ENCODE measurements at regions not wholly inside any gene's neighbourhood (a gene's known extent, or its start where the extent isn't known, plus 50 kb on each side); places are given as distances from the start of the nearest gene placed in this dataset.

DNA sequence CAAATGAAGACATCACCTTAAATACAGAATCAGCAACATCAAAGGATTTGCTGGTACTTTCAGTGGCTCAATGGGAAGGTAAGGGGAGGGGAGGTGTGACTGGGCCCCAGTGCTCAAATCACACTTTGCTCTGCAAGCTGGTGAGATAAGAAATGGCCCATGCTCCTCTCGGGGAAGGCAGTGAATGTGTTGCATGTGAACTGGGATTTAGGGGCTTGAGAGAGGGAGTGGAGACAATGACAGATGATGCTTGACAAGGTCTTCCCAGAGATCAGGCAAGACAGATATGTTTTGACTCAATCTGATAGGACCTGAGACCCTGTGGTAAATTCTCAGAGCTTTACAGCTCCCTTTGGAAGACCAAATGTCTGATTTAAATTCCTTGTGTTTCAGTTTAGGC, 233.0 kb upstream of the PROK2 start:
- TF ChIP-seq EP300 (IDR thresholded peaks at IDR 0.05) (no peak), POLR2AphosphoS5 (IDR thresholded peaks at IDR 0.05) (no peak), CTCF (IDR thresholded peaks at IDR 0.05) (no peak)

All from gastroesophageal sphincter (tissue), 3 donors.